HEK293 (cell line): ENCODE measurements at regions not wholly inside any gene's neighbourhood (a gene's known extent, or its start where the extent isn't known, plus 50 kb on each side); places are given as distances from the start of the nearest gene placed in this dataset.
"Not testable (repeated sequence)": the region's sequence is repeated elsewhere in the genome, so short reads cannot be mapped to it uniquely, and the experiment has no call there.

Experiments used
- CTCF ChIA-PET: fragments of 350-600 bp; formaldehyde crosslinking; extraction: SDS; loops from one replicate; lab custom pipeline; 2021; ENCODE audit warnings: antibody characterized with exemption; lab: Yijun Ruan, JAX
- POLR2A ChIA-PET: fragments of 300-600 bp; formaldehyde crosslinking; extraction: SDS; loops from one replicate; lab custom pipeline; 2020; ENCODE audit warnings: antibody characterized with exemption, inconsistent platforms; lab: Yijun Ruan, JAX
- H3K27ac ChIP-seq: fragments of 200-500 bp; sonication (Bioruptor generic); 2 replicates; pipeline ENCODE4 v1.5.1; 2014; ENCODE audit warnings: low read depth, low read length, control low read depth, inconsistent platforms; ENCODE audit errors: extremely low read depth
- H3K36me3 ChIP-seq, 2 experiments: fragments of 200-500 bp in 1 of 2; sonication (Bioruptor generic) in 1 of 2; 1 replicate in 1 of 2; 2 replicates in 1 of 2; pipeline ENCODE4 v1.5.1; 2014 to 2017; ENCODE audit warnings: inconsistent platforms in 2 of 2, low read length in 2 of 2; ENCODE audit not compliant: control insufficient read depth in 2 of 2, insufficient read depth in 1 of 2
- H3K4me1 ChIP-seq: fragments of 200-500 bp; sonication (Bioruptor generic); 2 replicates; pipeline ENCODE4 v1.5.1; 2014; ENCODE audit warnings: mild to moderate bottlenecking, low read length, inconsistent platforms; ENCODE audit not compliant: control insufficient read depth, insufficient read depth
- H3K4me3 ChIP-seq: 2 replicates; pipeline ENCODE4 v1.5.1; 2011; ENCODE audit warnings: low read depth, mild to moderate bottlenecking, control low read depth, low read length, moderate library complexity
- H3K9me3 ChIP-seq: fragments of 200-500 bp; sonication (Bioruptor generic); 2 replicates; pipeline ENCODE4 v1.5.1; 2014; ENCODE audit warnings: low read depth, low read length, inconsistent platforms; ENCODE audit not compliant: control insufficient read depth, insufficient read depth
- EGR2 ChIP-seq: fragments of 450-650 bp; formaldehyde crosslinking; IDR thresholded peaks from 2 replicates; pipeline ENCODE4 v1.5.1; 2016; ENCODE audit warnings: low read depth, missing biosample characterization, missing genetic modification characterization
- MZF1 ChIP-seq: fragments of 450-650 bp; formaldehyde crosslinking; IDR thresholded peaks from 2 replicates; pipeline ENCODE4 v1.5.1; 2017; ENCODE audit warnings: missing biosample characterization, missing genetic modification characterization, borderline replicate concordance
- PBX3 ChIP-seq: sonication (generic); formaldehyde crosslinking; IDR thresholded peaks from 2 replicates; pipeline ENCODE4 v1.8.1; 2022; ENCODE audit warnings: mild to moderate bottlenecking, moderate library complexity, missing genetic modification reagents
- TCF7L2 ChIP-seq: IDR thresholded peaks from 2 replicates; pipeline ENCODE4 v1.6.1; 2011; ENCODE audit warnings: low read depth, mild to moderate bottlenecking, inconsistent platforms, low read length, moderate library complexity, borderline replicate concordance
- ZBTB10 ChIP-seq: fragments of 450-650 bp; formaldehyde crosslinking; IDR thresholded peaks from 2 replicates; pipeline ENCODE4 v1.5.1; 2016; ENCODE audit warnings: missing biosample characterization, missing genetic modification characterization
- ZBTB20 ChIP-seq: fragments of 450-650 bp; formaldehyde crosslinking; IDR thresholded peaks from 2 replicates; pipeline ENCODE4 v1.5.1; 2016; ENCODE audit warnings: missing biosample characterization, missing genetic modification characterization
- ZBTB21 ChIP-seq: fragments of 450-650 bp; formaldehyde crosslinking; IDR thresholded peaks from 2 replicates; pipeline ENCODE4 v1.5.1; 2017; ENCODE audit warnings: missing biosample characterization, missing genetic modification characterization
- ZFP3 ChIP-seq: fragments of 450-650 bp; formaldehyde crosslinking; IDR thresholded peaks from 2 replicates; pipeline ENCODE4 v1.5.1; 2016; ENCODE audit warnings: low read depth, missing biosample characterization, missing genetic modification characterization
- ZNF157 ChIP-seq: fragments of 450-650 bp; formaldehyde crosslinking; IDR thresholded peaks from 2 replicates; pipeline ENCODE4 v1.5.1; 2016; ENCODE audit warnings: missing biosample characterization, missing genetic modification characterization
- ZNF184 ChIP-seq: fragments of 450-650 bp; IDR thresholded peaks from 2 replicates; pipeline ENCODE4 v1.5.1; 2018; ENCODE audit warnings: missing biosample characterization, mild to moderate bottlenecking, missing genetic modification characterization
- ZNF324 ChIP-seq: fragments of 450-650 bp; formaldehyde crosslinking; IDR thresholded peaks from 2 replicates; pipeline ENCODE4 v1.5.1; 2016; ENCODE audit warnings: missing biosample characterization, missing genetic modification characterization
- ZNF341 ChIP-seq: fragments of 450-650 bp; formaldehyde crosslinking; IDR thresholded peaks from 2 replicates; pipeline ENCODE4; 2016; ENCODE audit warnings: low read depth, missing biosample characterization, missing genetic modification characterization
- ZNF488 ChIP-seq: fragments of 450-650 bp; formaldehyde crosslinking; IDR thresholded peaks from 2 replicates; pipeline ENCODE4 v1.5.1; 2016; ENCODE audit warnings: missing biosample characterization, missing genetic modification characterization
- ZNF629 ChIP-seq: fragments of 450-650 bp; formaldehyde crosslinking; IDR thresholded peaks from 2 replicates; pipeline ENCODE4 v1.5.1; 2017; ENCODE audit warnings: missing biosample characterization, missing genetic modification characterization
- ZNF654 ChIP-seq: fragments of 450-650 bp; formaldehyde crosslinking; IDR thresholded peaks from 2 replicates; pipeline ENCODE4 v1.5.1; 2016; ENCODE audit warnings: low read depth, missing biosample characterization, missing genetic modification characterization
- ZNF658 ChIP-seq: fragments of 450-650 bp; formaldehyde crosslinking; IDR thresholded peaks from 2 replicates; pipeline ENCODE4; 2016; ENCODE audit warnings: missing biosample characterization, missing genetic modification characterization
- ZNF76 ChIP-seq: fragments of 450-650 bp; formaldehyde crosslinking; IDR thresholded peaks from 2 replicates; pipeline ENCODE4; 2016; ENCODE audit warnings: low read depth, missing biosample characterization, missing genetic modification characterization, borderline replicate concordance
- TF ChIP-seq, protein P1 (sequence below): fragments of 450-650 bp; formaldehyde crosslinking; IDR thresholded peaks from 2 replicates; pipeline ENCODE4 v1.5.1; 2017; ENCODE audit warnings: missing biosample characterization, missing genetic modification characterization
- TF ChIP-seq, protein P2 (sequence below): IDR thresholded peaks from 2 replicates; pipeline ENCODE4 v1.6.1; 2011; ENCODE audit warnings: mild to moderate bottlenecking, low read depth, low read length, borderline replicate concordance
- TF ChIP-seq, protein P3 (sequence below): fragments of 450-650 bp; formaldehyde crosslinking; IDR thresholded peaks from 2 replicates; pipeline ENCODE4 v1.5.1; 2016; ENCODE audit warnings: missing biosample characterization, missing genetic modification characterization, borderline replicate concordance

GRCh38 chr1:173330952-173331548 is 123.9 kb upstream of the TNFSF4 start:
- H3K27ac ChIP-seq, H3K36me3 ChIP-seq, H3K9me3 ChIP-seq, H3K4me3 ChIP-seq, H3K4me1 ChIP-seq, POLR2A ChIA-PET: not testable (repeated sequence)
- CTCF ChIA-PET = interaction anchor here (0.6 kb wide), 1 partner anchor 11 kb away, joined by 4 read pairs; no protein-coding TSS in a partner anchor

DNA sequence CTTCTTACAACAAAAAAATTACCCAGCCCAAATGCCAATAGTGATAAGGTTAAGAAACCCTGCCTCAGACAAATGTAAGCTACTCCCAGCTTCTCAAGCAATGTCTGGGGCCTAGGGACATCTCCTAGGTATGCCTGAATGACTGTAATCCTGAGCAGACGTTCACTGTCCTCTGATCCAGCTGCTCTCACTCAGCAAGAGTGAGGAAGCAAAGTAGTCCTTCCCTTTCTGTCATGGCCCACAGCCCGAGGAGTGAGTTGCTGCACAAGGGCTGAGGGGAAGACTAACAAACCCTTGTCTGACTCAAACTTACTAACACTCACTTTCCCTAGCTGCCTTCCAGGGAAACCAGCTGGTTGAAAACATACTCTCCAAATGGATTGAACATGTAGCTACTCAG is 124.9 kb upstream of the TNFSF4 start:
- CTCF ChIA-PET = no interaction called here
- POLR2A ChIA-PET = no interaction called here
- Histone ChIP-seq H3K4me1 (no peaks in the 10 kb centered on the region), H3K4me3 (no peak overlapping the region), H3K36me3 (no peaks in the 10 kb centered on the region), H3K9me3 (no peaks in the 10 kb centered on the region), H3K27ac (no peak overlapping the region)
- no peak for TF ChIP-seq ZNF157 (tag by site-specific recombination)
- TF ChIP-seq ZNF658 (tag by site-specific recombination) = no peak
- TF ChIP-seq, protein P1, sequence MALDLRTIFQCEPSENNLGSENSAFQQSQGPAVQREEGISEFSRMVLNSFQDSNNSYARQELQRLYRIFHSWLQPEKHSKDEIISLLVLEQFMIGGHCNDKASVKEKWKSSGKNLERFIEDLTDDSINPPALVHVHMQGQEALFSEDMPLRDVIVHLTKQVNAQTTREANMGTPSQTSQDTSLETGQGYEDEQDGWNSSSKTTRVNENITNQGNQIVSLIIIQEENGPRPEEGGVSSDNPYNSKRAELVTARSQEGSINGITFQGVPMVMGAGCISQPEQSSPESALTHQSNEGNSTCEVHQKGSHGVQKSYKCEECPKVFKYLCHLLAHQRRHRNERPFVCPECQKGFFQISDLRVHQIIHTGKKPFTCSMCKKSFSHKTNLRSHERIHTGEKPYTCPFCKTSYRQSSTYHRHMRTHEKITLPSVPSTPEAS (tag by site-specific recombination) = no peak
- no peak for TF ChIP-seq ZNF184
- TF ChIP-seq ZNF324 = no peak
- no peak for TF ChIP-seq ZNF488 (tag by site-specific recombination)
- no peak for TF ChIP-seq ZNF629
- no peak for TF ChIP-seq ZBTB20 (tag by site-specific recombination)
- TF ChIP-seq PBX3 = no peak
- TF ChIP-seq, protein P2, sequence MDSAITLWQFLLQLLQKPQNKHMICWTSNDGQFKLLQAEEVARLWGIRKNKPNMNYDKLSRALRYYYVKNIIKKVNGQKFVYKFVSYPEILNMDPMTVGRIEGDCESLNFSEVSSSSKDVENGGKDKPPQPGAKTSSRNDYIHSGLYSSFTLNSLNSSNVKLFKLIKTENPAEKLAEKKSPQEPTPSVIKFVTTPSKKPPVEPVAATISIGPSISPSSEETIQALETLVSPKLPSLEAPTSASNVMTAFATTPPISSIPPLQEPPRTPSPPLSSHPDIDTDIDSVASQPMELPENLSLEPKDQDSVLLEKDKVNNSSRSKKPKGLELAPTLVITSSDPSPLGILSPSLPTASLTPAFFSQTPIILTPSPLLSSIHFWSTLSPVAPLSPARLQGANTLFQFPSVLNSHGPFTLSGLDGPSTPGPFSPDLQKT = no peak
- no peak for TF ChIP-seq ZNF341 (tag by site-specific recombination)
- no peak for TF ChIP-seq EGR2
- TF ChIP-seq ZBTB21 (tag by site-specific recombination) = no peak
- no peak for TF ChIP-seq ZBTB10 (tag by site-specific recombination)
- TF ChIP-seq, protein P3, sequence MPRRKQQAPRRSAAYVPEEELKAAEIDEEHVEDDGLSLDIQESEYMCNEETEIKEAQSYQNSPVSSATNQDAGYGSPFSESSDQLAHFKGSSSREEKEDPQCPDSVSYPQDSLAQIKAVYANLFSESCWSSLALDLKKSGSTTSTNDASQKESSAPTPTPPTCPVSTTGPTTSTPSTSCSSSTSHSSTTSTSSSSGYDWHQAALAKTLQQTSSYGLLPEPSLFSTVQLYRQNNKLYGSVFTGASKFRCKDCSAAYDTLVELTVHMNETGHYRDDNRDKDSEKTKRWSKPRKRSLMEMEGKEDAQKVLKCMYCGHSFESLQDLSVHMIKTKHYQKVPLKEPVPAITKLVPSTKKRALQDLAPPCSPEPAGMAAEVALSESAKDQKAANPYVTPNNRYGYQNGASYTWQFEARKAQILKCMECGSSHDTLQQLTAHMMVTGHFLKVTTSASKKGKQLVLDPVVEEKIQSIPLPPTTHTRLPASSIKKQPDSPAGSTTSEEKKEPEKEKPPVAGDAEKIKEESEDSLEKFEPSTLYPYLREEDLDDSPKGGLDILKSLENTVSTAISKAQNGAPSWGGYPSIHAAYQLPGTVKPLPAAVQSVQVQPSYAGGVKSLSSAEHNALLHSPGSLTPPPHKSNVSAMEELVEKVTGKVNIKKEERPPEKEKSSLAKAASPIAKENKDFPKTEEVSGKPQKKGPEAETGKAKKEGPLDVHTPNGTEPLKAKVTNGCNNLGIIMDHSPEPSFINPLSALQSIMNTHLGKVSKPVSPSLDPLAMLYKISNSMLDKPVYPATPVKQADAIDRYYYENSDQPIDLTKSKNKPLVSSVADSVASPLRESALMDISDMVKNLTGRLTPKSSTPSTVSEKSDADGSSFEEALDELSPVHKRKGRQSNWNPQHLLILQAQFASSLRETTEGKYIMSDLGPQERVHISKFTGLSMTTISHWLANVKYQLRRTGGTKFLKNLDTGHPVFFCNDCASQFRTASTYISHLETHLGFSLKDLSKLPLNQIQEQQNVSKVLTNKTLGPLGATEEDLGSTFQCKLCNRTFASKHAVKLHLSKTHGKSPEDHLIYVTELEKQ = no peak
- no peak for TF ChIP-seq ZNF654
- no peak for TF ChIP-seq TCF7L2
- TF ChIP-seq ZFP3 (tag by site-specific recombination) = no peak
- no peak for TF ChIP-seq MZF1 (tag by site-specific recombination)
- no peak for TF ChIP-seq ZNF76 (tag by site-specific recombination)
